Testis (tissue), 2 donors: ENCODE measurements at regions not wholly inside any gene's neighbourhood (a gene's known extent, or its start where the extent isn't known, plus 50 kb on each side); places are given as distances from the start of the nearest gene placed in this dataset.

Experiments
- DNase-seq: peaks from one replicate; pipeline ENCODE4 v3.0.0-alpha.2; 2019
- H3K27ac ChIP-seq, 2 donors: fragments of 200-600 bp; sonication (generic); one replicate each; pipeline ENCODE4 v1.5.1; 2019
- H3K27me3 ChIP-seq: fragments of 200-600 bp; sonication (generic); one replicate; pipeline ENCODE4 v1.5.1; 2019
- H3K36me3 ChIP-seq: fragments of 200-600 bp; sonication (generic); one replicate; pipeline ENCODE4 v1.5.1; 2017; ENCODE audit warnings: low read depth; ENCODE audit errors: missing control alignments
- H3K4me1 ChIP-seq: fragments of 200-600 bp; sonication (generic); one replicate; pipeline ENCODE4 v1.5.1; 2019
- H3K4me3 ChIP-seq, 2 donors: fragments of 200-600 bp; sonication (generic); one replicate each; pipeline ENCODE4 v1.5.1; 2017 to 2019
- H3K9me3 ChIP-seq: fragments of 200-600 bp; sonication (generic); one replicate; pipeline ENCODE4 v1.5.1; 2017
- CTCF ChIP-seq, 3 experiments: fragments of 450-650 bp in 2 of 3; fragments of 200-600 bp in 1 of 3; sonication (generic) in 1 of 3; IDR thresholded peaks; one replicate each; pipeline ENCODE4 v1.5.1; 2016 to 2019; ENCODE audit warnings: antibody characterized with exemption in 3 of 3, mild to moderate bottlenecking in 2 of 3, moderate library complexity in 1 of 3
- POLR2A ChIP-seq: fragments of 450-650 bp; IDR thresholded peaks from one replicate; pipeline ENCODE4 v1.6.1; 2017; ENCODE audit warnings: antibody characterized with exemption, mild to moderate bottlenecking, moderate library complexity
- WGBS, 2 donors: methylation state at CpG; one replicate each; pipeline ENCODE4 v1.1.5; 2018; 5-methylcytosine and 5-hydroxymethylcytosine counted together
- intact Hi-C: fragments of 100-400 bp; cut with DNase I; formaldehyde crosslinking; loops from one replicate; pipeline ENCODE4 v1.15.1; 2023; ENCODE audit warnings: low total_unique reads

DNA sequence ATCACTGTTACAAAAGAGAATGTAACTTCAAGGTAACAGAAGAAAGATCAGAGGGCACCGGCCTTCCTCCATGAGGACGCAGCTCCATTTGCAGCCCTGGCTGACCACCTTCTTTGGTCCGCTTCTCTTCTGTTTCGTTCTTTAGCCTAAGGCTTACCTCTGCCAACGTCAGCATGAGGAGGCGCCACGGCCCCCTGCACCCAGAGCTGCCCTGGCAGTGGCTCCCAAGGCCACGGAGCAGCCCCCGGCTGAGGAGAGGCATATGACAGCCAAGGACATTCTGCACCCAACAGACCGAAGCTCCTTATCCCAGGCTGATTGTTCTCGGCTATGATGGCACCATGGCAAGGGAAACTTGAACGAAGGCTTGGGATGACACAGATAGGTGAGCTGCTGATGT, 250.3 kb downstream of the TOMM20 start:
- TF ChIP-seq CTCF (IDR thresholded peaks at IDR 0.05): no peak
- no peak for TF ChIP-seq POLR2A
- intact Hi-C loops: no loop called here
- no peaks in the 10 kb centered on the region for H3K9me3 ChIP-seq

DNA sequence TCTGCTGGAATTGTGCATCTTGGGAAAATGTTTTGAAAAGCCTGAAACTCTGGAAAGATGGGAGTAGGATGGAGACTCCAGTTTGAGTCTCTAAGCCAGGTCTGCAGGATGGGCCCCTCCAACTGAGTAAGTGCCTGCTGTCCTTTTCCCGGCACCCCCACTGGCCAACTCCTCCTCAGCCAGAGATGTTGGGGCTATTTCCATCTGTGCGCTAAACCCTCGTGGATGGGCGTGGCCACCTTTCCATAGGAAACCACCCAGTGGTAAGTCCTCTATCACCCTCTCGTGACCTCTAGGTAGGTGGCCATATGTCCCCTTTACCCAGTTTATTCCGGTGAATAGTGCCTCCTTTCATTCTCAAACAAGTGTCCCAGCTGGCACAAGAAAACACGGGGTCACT, 250.9 kb downstream of the TOMM20 start:
- Histone ChIP-seq H3K4me3 (no peak overlapping the region), H3K4me1 (peaks cover 16% of the 10 kb centered on the region), H3K36me3 (no peaks in the 10 kb centered on the region), H3K9me3 (no peaks in the 10 kb centered on the region), H3K27me3 (no peaks in the 10 kb centered on the region), H3K27ac (no peak overlapping the region)
- WGBS, 2 donors: 90 to 95% methylated on average over 7 of the region's 7 CpGs
- TF ChIP-seq CTCF (IDR thresholded peaks at IDR 0.05): no peak
- no peak for TF ChIP-seq POLR2A
- no peak for DNase-seq
- intact Hi-C loops: no loop called here

More for the DNA sequence above, 250.3 kb downstream of the TOMM20 start:
- Histone ChIP-seq H3K27ac (no peak overlapping the region), H3K4me1 (peaks cover 16% of the 10 kb centered on the region), H3K27me3 (no peaks in the 10 kb centered on the region), H3K4me3 (no peak overlapping the region), H3K36me3 (no peaks in the 10 kb centered on the region)
- 70 to 85% methylated on average over 8 to 12 of the region's 12 CpGs for WGBS, 2 donors
- DNase-seq: peak; percentile 56

DNA sequence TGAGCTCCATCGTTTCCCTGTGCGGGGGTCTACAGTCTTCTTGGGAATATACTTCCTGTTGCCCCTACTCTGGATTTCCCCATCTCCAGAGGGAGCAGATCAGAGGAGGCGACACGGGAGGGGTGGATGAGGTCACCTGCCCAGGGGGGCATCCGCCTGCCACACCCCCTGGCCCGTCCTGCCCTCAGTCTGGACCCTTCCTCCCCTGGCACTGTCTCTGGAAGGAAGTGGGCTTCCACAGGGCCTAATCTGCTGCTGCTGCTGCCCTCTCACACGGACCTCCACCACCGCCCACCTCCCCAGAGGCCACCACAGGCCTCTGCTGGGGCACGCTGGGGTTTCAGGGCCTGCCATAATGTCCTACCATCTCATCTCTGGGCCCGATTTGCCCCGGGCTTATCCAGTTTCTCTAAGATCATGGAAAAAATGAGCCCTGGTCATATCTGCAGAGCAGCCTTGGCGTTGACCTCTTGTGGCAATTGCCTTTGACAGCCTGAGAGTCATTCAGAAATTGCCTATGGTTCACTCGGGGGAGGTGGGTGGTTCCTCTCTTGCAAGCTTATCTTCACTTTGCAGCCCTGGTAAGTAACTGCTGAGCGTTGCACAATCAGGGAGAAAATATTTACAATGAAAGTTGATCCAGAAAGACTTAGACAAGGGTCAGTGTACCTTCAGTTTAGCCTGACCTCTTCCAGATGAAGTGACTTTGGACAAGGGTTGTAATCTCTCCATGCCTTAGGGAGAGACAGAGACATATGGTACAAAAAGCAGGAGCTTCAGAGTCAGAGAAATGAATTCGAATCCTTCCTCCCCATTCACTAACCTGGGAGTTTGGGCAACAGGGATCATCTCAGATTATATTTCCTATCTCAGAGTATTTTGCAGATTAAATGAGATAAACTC, 252.4 kb downstream of the TOMM20 start:
- Histone ChIP-seq H3K27ac (peak overlapping the region; percentile 45 to 52), H3K4me3 (no peak overlapping the region), H3K36me3 (no peaks in the 10 kb centered on the region), H3K9me3 (no peaks in the 10 kb centered on the region), H3K4me1 (peaks cover 16% of the 10 kb centered on the region), H3K27me3 (no peaks in the 10 kb centered on the region)
- intact Hi-C loops: no loop called here
- TF ChIP-seq CTCF (IDR thresholded peaks at IDR 0.05): no peak
- no peak for TF ChIP-seq POLR2A
- DNase-seq: peak; percentile 77
- 79 to 84% methylated on average over 14 to 15 of the region's 15 CpGs for WGBS, 2 donors

- Histone ChIP-seq H3K4me1 (peaks cover 16% of the 10 kb centered on the region), H3K9me3 (no peaks in the 10 kb centered on the region), H3K4me3 (no peak overlapping the region), H3K36me3 (no peaks in the 10 kb centered on the region), H3K27me3 (no peaks in the 10 kb centered on the region), H3K27ac (peak overlapping the region in 1 of 2 donors; percentile 52)
- TF ChIP-seq POLR2A (no peak), CTCF (IDR thresholded peaks at IDR 0.05) (no peak)
- WGBS, 2 donors: 86 to 94% methylated on average over 17 of the region's 17 CpGs
- DNase-seq: no peak
- intact Hi-C loops: no loop called here
Measured at GRCh38 chr1:234875328-234875952, 253.2 kb downstream of the TOMM20 start.
